Activated CD4-positive, alpha-beta T cell treated with anti-CD3 and anti-CD28 coated beads for 48 hours (primary cell): ENCODE measurements at regions not wholly inside any gene's neighbourhood (a gene's known extent, or its start where the extent isn't known, plus 50 kb on each side); places are given as distances from the start of the nearest gene placed in this dataset.

Experiments
- DNase-seq: peaks from one replicate; pipeline ENCODE4 v3.0.0-alpha.2; 2020

- no peak for DNase-seq
These were observed 299.7 kb upstream of the PRDM1 start for GRCh38 chr6:105786449-105786848.

GRCh38 chr6:105785066-105785811 lies 300.9 kb upstream of the PRDM1 start:
- DNase-seq = no peak

- DNase-seq = no peak
These were observed 302.0 kb upstream of the PRDM1 start for GRCh38 chr6:105784179-105784578.

- no peak for DNase-seq
These were observed 302.7 kb upstream of the PRDM1 start for GRCh38 chr6:105783333-105783935.

- DNase-seq = no peak
These were observed 304.2 kb upstream of the PRDM1 start for GRCh38 chr6:105781915-105782314.

- peak; percentile 64 for DNase-seq
These were observed 304.9 kb upstream of the PRDM1 start for GRCh38 chr6:105781248-105781647.

GRCh38 chr6:105780146-105780860 lies 305.8 kb upstream of the PRDM1 start:
- no peak for DNase-seq

GRCh38 chr6:105779110-105779509 lies 307.0 kb upstream of the PRDM1 start:
- DNase-seq = no peak

GRCh38 chr6:105775095-105775494 lies 311.0 kb upstream of the PRDM1 start:
- DNase-seq = no peak

GRCh38 chr6:105774247-105774646 lies 311.9 kb upstream of the PRDM1 start:
- no peak for DNase-seq

- no peak for DNase-seq
These were observed 314.7 kb upstream of the PRDM1 start for GRCh38 chr6:105771313-105771970.

- DNase-seq = no peak
These were observed 316.1 kb upstream of the PRDM1 start for GRCh38 chr6:105769987-105770386.

GRCh38 chr6:105769197-105769596 lies 316.9 kb upstream of the PRDM1 start:
- DNase-seq = no peak

- no peak for DNase-seq
These were observed 318.6 kb upstream of the PRDM1 start for GRCh38 chr6:105767541-105767940.

GRCh38 chr6:105765239-105765638 lies 320.9 kb upstream of the PRDM1 start:
- no peak for DNase-seq

GRCh38 chr6:105764315-105764714 lies 321.8 kb upstream of the PRDM1 start:
- DNase-seq = no peak

GRCh38 chr6:105763866-105764265 lies 322.3 kb upstream of the PRDM1 start:
- no peak for DNase-seq

- DNase-seq = no peak
These were observed 325.4 kb upstream of the PRDM1 start for GRCh38 chr6:105760746-105761145.

- DNase-seq = no peak
These were observed 326.2 kb upstream of the PRDM1 start for GRCh38 chr6:105759946-105760345.

GRCh38 chr6:105759015-105759414 lies 327.1 kb upstream of the PRDM1 start:
- DNase-seq = no peak

- peak; percentile 8 for DNase-seq
These were observed 328.5 kb upstream of the PRDM1 start for GRCh38 chr6:105757512-105758200.

- peak; percentile 14 for DNase-seq
These were observed 330.3 kb upstream of the PRDM1 start for GRCh38 chr6:105755885-105756284.
